SJSA1 (cell line): ENCODE measurements at regions not wholly inside any gene's neighbourhood (a gene's known extent, or its start where the extent isn't known, plus 50 kb on each side); places are given as distances from the start of the nearest gene placed in this dataset.

Source experiments
- DNase-seq, 2 experiments: peaks; one replicate each; pipeline ENCODE4 v3.0.0-alpha.2; 2015 to 2020; ENCODE audit warnings: low spot score in 2 of 2, low read depth in 1 of 2
- H3K27ac ChIP-seq: fragments of 250-450 bp; sonication (Bioruptor Pico); 2 replicates; pipeline ENCODE4 v1.5.1; 2020; ENCODE audit warnings: mild to moderate bottlenecking, moderate library complexity
- H3K27me3 ChIP-seq: fragments of 250-450 bp; sonication (Bioruptor Pico); replicated peaks from 2 replicates; pipeline ENCODE4 v1.5.1; 2020; ENCODE audit warnings: mild to moderate bottlenecking, moderate library complexity
- H3K36me3 ChIP-seq: fragments of 250-450 bp; sonication (Bioruptor Pico); 2 replicates; pipeline ENCODE4 v1.5.1; 2020; ENCODE audit warnings: mild to moderate bottlenecking
- H3K4me1 ChIP-seq: fragments of 250-450 bp; sonication (Bioruptor Pico); replicated peaks from 2 replicates; pipeline ENCODE4 v1.6.1; 2021; ENCODE audit warnings: mild to moderate bottlenecking
- H3K4me3 ChIP-seq: fragments of 250-450 bp; sonication (Bioruptor Pico); 2 replicates; pipeline ENCODE4 v1.5.1; 2020; ENCODE audit warnings: mild to moderate bottlenecking
- H3K9me3 ChIP-seq: fragments of 250-450 bp; sonication (Bioruptor Pico); replicated peaks from 2 replicates; pipeline ENCODE4 v1.5.1; 2020; ENCODE audit warnings: mild to moderate bottlenecking

- Histone ChIP-seq H3K27me3 (no peaks in the 10 kb centered on the region), H3K4me1 (peaks cover 28% of the 10 kb centered on the region), H3K36me3 (no peaks in the 10 kb centered on the region), H3K27ac (no peak overlapping the region), H3K9me3 (no peaks in the 10 kb centered on the region), H3K4me3 (no peak overlapping the region)
- DNase-seq, result no peak
Observed at GRCh38 chr14:76927971-76928700, 100.4 kb downstream of the IRF2BPL start.

GRCh38 chr14:76926521-76927251, 100.5 kb downstream of the LRRC74A start:
- Histone ChIP-seq H3K4me1 (peaks cover 41% of the 10 kb centered on the region), H3K27me3 (no peaks in the 10 kb centered on the region), H3K36me3 (no peaks in the 10 kb centered on the region), H3K4me3 (no peak overlapping the region), H3K27ac (peak overlapping the region; percentile 76), H3K9me3 (no peaks in the 10 kb centered on the region)
- no peak for DNase-seq

GRCh38 chr14:76925097-76925441, 98.9 kb downstream of the LRRC74A start:
- Histone ChIP-seq H3K27ac (no peak overlapping the region), H3K4me1 (peaks cover 50% of the 10 kb centered on the region), H3K9me3 (no peaks in the 10 kb centered on the region), H3K4me3 (no peak overlapping the region), H3K27me3 (no peaks in the 10 kb centered on the region), H3K36me3 (no peaks in the 10 kb centered on the region)
- no peak for DNase-seq

DNA sequence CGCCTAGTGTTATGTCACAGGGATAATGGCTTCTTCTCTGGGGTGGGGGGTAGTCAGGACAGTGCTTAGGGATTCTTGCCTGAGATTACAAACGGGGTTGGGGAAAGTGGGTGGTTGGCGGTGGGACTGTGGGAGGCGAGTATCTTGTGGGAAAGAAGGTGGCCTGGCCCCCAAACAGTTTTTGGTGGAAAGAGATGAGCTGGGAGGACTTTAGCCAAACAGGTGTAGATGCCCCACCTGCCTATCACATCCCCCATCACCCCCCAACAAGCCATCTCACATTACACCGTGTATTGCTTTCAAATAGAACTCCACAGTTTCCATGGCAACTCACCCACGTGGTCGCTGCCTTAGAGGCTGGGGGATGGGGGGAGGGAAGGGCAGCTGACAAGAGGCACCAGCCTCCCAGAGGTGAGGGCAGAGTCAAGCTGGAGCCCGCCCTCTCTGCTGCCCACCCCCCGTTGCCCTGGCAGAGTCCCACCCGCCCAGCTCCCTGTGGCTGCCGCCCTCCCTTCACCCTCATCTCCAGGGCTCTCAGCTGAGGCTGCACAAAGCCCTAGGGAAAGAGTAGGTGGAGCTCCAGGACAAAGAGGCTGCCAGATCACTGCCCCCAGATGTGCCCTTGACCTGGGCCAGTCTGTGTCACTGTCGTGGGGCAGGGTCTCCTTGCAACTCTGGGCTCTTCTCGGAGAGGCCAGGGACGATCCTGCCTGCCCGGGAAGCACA, 98.3 kb downstream of the LRRC74A start:
- H3K27ac ChIP-seq, result no peak overlapping the region
- H3K9me3 ChIP-seq, result no peaks in the 10 kb centered on the region
- H3K36me3 ChIP-seq, result no peaks in the 10 kb centered on the region
- peaks cover 50% of the 10 kb centered on the region for H3K4me1 ChIP-seq
- H3K4me3 ChIP-seq, result no peak overlapping the region
- no peaks in the 10 kb centered on the region for H3K27me3 ChIP-seq
- no peak for DNase-seq

DNA sequence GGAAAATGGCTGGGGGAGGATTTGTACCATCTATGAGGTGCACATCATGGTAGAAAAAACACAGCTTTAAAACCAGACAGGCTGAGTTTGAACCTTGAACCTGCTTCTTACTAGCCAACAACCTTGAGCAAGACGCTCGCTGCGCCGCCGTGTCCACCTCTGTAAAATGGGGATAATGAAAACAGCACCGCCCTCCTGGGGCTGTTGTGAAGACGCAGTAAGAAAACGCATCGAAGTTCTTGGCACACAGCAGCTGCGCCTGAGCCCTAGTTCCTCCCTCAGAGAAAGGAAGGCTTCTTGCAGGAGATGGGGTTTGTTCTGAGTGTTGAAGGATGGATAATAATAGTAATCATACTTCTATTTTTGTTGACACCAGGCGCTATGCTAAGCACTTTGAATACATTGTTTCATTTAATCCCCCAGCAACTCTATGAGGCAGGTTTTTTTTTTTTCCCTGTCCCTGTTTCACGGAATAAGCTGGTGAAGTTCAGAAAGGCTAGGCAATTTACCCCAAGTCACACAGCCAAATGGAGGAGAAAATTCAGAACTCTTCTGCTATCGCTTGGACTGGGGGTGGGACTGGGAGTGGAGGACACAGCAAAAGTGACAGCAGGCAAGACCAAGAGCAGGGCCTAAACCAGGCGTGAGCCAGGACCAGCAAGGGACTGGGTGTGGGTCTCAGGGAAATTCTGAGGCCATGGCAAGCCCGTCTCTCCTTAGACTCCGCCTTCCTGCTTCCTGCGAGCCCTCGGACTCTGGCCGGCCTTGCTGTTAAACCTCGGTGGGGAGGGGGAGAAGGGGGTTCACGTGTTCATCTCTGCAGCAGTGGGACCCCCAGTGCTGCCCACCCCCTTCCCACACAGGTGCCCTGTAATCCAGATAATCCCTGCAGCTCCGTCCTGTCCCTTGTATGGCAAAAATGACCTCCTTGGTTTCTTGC, 97.5 kb downstream of the LRRC74A start:
- no peak overlapping the region for H3K27ac ChIP-seq

GRCh38 chr14:76922584-76922983, 96.4 kb downstream of the LRRC74A start:
- Histone ChIP-seq H3K36me3 (no peaks in the 10 kb centered on the region), H3K9me3 (no peaks in the 10 kb centered on the region), H3K4me1 (peaks cover 67% of the 10 kb centered on the region), H3K27me3 (no peaks in the 10 kb centered on the region), H3K27ac (peak overlapping the region; percentile 48), H3K4me3 (no peak overlapping the region)
- DNase-seq, result peak; percentile 59 to 67

More for the DNA sequence above, 97.5 kb downstream of the LRRC74A start:
- no peak overlapping the region for H3K4me3 ChIP-seq
- no peaks in the 10 kb centered on the region for H3K36me3 ChIP-seq
- no peak for DNase-seq
- no peaks in the 10 kb centered on the region for H3K9me3 ChIP-seq
- peaks cover 58% of the 10 kb centered on the region for H3K4me1 ChIP-seq
- H3K27me3 ChIP-seq, result no peaks in the 10 kb centered on the region

DNA sequence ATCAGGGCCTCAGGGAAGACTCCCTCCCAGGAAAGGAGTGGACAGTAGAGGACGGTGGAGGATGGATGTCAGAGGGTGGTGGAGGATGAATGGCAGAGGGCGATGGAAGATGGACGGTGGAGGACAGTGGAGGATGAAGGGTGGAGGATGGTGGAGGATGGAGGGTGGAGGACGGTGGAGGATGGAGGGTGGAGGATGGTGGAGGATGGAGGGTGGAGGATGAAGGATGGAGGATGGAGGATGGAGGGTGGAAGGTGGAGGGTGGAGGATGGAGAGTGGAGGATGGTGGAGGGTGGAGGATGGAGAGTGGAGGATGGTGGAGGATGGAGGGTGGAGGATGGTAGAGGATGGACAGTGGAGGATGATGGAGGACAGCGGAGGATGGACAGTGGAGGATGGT, 95.9 kb downstream of the LRRC74A start:
- DNase-seq, result no peak
- H3K27ac ChIP-seq, result peak overlapping the region; percentile 48; the same call in 1 of the 2 replicates
- H3K4me3 ChIP-seq, result no peak overlapping the region
- H3K36me3 ChIP-seq, result no peaks in the 10 kb centered on the region
- H3K4me1 ChIP-seq, result peaks cover 67% of the 10 kb centered on the region
- H3K9me3 ChIP-seq, result no peaks in the 10 kb centered on the region
- H3K27me3 ChIP-seq, result no peaks in the 10 kb centered on the region

GRCh38 chr14:76921088-76921399, 94.8 kb downstream of the LRRC74A start:
- no peaks in the 10 kb centered on the region for H3K9me3 ChIP-seq
- no peak for DNase-seq
- H3K27ac ChIP-seq, result no peak overlapping the region
- no peaks in the 10 kb centered on the region for H3K27me3 ChIP-seq
- H3K36me3 ChIP-seq, result no peaks in the 10 kb centered on the region
- H3K4me3 ChIP-seq, result no peak overlapping the region
- peaks cover 67% of the 10 kb centered on the region for H3K4me1 ChIP-seq

DNA sequence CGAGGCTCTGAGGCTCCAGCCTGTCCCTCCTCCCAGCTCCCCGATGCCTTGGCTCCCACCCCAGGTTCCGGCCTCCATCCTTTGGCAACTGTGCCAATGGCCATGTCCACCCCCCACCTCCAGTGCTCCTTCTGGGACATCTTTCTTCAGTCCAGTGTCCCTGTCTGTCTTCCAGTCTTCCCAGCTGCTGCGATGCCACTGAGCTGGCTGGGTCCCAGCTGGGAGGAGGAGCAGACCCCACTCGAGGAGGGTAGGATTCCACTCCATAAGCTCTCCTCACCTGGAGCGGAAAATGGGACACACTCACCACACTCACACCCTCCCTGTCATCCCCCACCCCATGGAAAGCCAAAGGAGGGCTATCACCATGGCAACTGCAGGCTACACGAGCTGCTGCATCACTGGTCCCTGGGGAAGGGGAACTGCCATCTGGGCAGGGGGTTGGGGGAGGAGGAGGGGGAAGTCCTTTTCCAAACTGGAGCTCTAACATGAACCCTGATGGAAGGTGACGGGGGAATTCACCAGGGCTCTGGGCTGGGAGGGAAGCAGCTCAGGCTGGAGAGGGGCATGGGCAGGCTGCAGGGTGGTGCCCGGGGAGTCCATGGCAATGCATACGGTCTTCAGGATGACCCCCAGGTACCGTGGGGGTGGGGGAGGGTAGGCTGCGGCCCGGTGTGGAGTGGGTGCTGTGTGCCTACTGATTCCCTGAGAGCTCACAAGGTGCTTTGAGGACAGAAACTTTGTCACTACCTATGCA, 94.3 kb downstream of the LRRC74A start:
- Histone ChIP-seq H3K27ac (peak overlapping the region; percentile 88), H3K36me3 (no peaks in the 10 kb centered on the region), H3K27me3 (no peaks in the 10 kb centered on the region), H3K9me3 (no peaks in the 10 kb centered on the region), H3K4me3 (no peak overlapping the region), H3K4me1 (peaks cover 67% of the 10 kb centered on the region)
- DNase-seq, result no peak

DNA sequence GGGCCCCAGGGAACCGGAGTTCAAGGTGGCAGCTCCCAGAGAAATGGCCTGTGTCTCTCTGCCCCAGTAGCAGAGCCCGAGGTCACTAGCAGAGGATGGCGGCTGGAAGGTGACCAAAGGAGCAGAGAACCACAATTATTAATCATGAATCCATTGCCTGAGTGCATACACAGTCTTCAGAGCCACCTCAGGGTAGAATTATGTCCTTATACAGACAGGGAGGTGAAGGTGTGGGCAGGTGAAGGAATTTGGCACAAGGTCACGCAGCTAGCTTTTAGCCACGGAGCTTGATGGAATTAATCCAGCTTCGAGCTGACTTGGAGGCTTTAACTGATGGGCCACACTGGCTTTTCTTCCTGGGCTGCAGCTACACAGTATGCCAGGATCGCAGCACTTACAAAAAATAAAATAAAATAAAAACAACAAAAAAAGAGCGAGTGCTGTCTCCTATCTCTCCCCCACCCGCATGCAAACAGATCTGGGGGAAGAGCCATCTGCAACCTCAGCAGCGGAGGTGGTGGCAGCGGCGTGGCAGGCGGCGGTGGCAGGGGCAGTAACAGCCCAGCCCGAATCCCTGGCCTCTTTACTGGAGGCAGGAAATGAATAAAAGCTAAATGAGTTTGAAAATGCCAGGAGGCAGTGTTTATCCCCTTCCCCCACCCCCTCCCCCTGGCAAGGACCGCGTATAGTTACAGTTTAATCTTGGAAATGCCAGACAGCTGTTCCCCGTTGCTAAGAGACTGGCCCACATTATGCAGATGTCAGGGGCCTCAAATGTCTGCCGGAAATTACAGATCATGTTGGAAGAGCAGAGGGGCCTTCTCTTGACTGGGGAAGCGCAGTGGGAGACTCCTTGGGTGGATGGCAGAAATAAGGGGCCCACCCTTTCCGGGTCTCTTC, 93.5 kb downstream of the LRRC74A start:
- DNase-seq, result peak; percentile 60 to 63
- H3K27ac ChIP-seq, result peak overlapping the region; percentile 88
- H3K4me3 ChIP-seq, result no peak overlapping the region
- H3K27me3 ChIP-seq, result no peaks in the 10 kb centered on the region
- peaks cover 65% of the 10 kb centered on the region for H3K4me1 ChIP-seq
- H3K9me3 ChIP-seq, result no peaks in the 10 kb centered on the region
- no peaks in the 10 kb centered on the region for H3K36me3 ChIP-seq
